HepG2 (cell line): ENCODE measurements at regions not wholly inside any gene's neighbourhood (a gene's known extent, or its start where the extent isn't known, plus 50 kb on each side); places are given as distances from the start of the nearest gene placed in this dataset.

ENCODE experiments used
- ATAC-seq: fragments of 200-7000 bp; cut with Tn5 transposase; 3 replicates; pipeline ENCODE4 v1.9.1; 2020; ENCODE audit warnings: mild to moderate bottlenecking, moderate library complexity
- BruUV-seq: library from RNA; stranded (reverse); fragments of 400-500 nt; replicated peaks from 2 replicates; lab custom pipeline; 2021; lab: Mats Ljungman, UMichigan
- CTCF ChIA-PET: fragments of 300-600 bp; formaldehyde crosslinking; extraction: SDS; loops from one replicate; lab custom pipeline; 2021; ENCODE audit warnings: low total read pairs, inconsistent platforms, low intra/inter-chr PET ratio; lab: Yijun Ruan, JAX
- POLR2A ChIA-PET: fragments of 350-600 bp; sonication (Branson Sonifier 250); formaldehyde crosslinking; loops from one replicate; lab custom pipeline; 2020; ENCODE audit warnings: antibody characterized with exemption, inconsistent platforms; lab: Yijun Ruan, JAX
- DNase-seq: peaks from one replicate; pipeline ENCODE4 v3.0.0-alpha.2; 2015; ENCODE audit warnings: low spot score
- FAIRE-seq: peaks from 3 replicates; lab custom pipeline; 2011; peaks lifted over from hg19 to GRCh38; lab: Jason Lieb, UNC
- H2AFZ ChIP-seq: one replicate; pipeline ENCODE4 v1.6.1; 2011; ENCODE audit warnings: low read length, inconsistent platforms
- H3K27ac ChIP-seq: fragments of 300-600 bp; 3 replicates; pipeline ENCODE4 v1.8.0; 2011; ENCODE audit warnings: mixed run types, mild to moderate bottlenecking, mixed read lengths, low read length, inconsistent platforms; ENCODE audit not compliant: insufficient read depth; ENCODE audit errors: extremely low read length
- H3K27me3 ChIP-seq, 2 experiments: fragments of 200-600 bp in 1 of 2; 2 replicates in 1 of 2; 3 replicates in 1 of 2; pipeline versions ENCODE4 v1.6.0 to v1.8.0; 2011; ENCODE audit warnings: low read length in 2 of 2, mild to moderate bottlenecking in 2 of 2, moderate library complexity in 2 of 2, inconsistent platforms in 1 of 2; ENCODE audit not compliant: insufficient read depth in 2 of 2, control insufficient read depth in 1 of 2
- H3K36me3 ChIP-seq, 2 experiments: fragments of 200-600 bp in 1 of 2; replicated peaks in 1 of 2; 2 replicates in 1 of 2; 3 replicates in 1 of 2; pipeline versions ENCODE4 v1.5.1 to v1.8.0; 2011; ENCODE audit warnings: low read length in 2 of 2, inconsistent platforms in 1 of 2; ENCODE audit not compliant: insufficient read depth in 2 of 2, control insufficient read depth in 1 of 2
- H3K4me1 ChIP-seq: 2 replicates; pipeline ENCODE4 v1.5.1; 2012; ENCODE audit warnings: low read length, inconsistent platforms; ENCODE audit not compliant: insufficient read depth
- H3K4me2 ChIP-seq: 2 replicates; pipeline ENCODE4 v1.6.0; 2011; ENCODE audit warnings: low read depth, low read length, inconsistent platforms
- H3K4me3 ChIP-seq, 3 experiments: fragments of 200-600 bp in 1 of 3; sonication (generic), shearing (Covaris generic) in 1 of 3; replicated peaks in 1 of 3; 2 replicates each; pipeline ENCODE4 v1.5.1; 2011 to 2016; ENCODE audit warnings: low read length in 3 of 3, inconsistent platforms in 2 of 3, low read depth in 2 of 3, mild to moderate bottlenecking in 2 of 3, control low read depth in 1 of 3, mixed read lengths in 1 of 3; ENCODE audit not compliant: insufficient read depth in 1 of 3
- H3K79me2 ChIP-seq: one replicate; pipeline ENCODE4 v1.6.1; 2011; ENCODE audit warnings: low read length, inconsistent platforms; ENCODE audit not compliant: insufficient read depth
- H3K9ac ChIP-seq: 2 replicates; pipeline ENCODE4 v1.6.0; 2011; ENCODE audit warnings: mild to moderate bottlenecking, low read depth, low read length, inconsistent platforms; ENCODE audit not compliant: insufficient read depth
- H3K9me3 ChIP-seq: 2 replicates; pipeline ENCODE4 v1.5.1; 2012; ENCODE audit warnings: mild to moderate bottlenecking, low read length
- H4K20me1 ChIP-seq: 2 replicates; pipeline ENCODE4 v1.6.0; 2011; ENCODE audit warnings: inconsistent platforms, mild to moderate bottlenecking, low read length, moderate library complexity; ENCODE audit not compliant: insufficient read depth
- CBX5 ChIP-seq: sonication (generic); formaldehyde crosslinking; IDR thresholded peaks from 2 replicates; pipeline ENCODE4 v1.4.0; 2020; ENCODE audit warnings: missing genetic modification reagents, borderline replicate concordance
- CCAR2 ChIP-seq: fragments of 200-400 bp; formaldehyde crosslinking; optimal IDR thresholded peaks from 2 replicates; pipeline ENCODE3; 2018; ENCODE audit warnings: low read depth, mild to moderate bottlenecking, low read length, moderate library complexity
- CCDC6 ChIP-seq: sonication (generic); formaldehyde crosslinking; IDR thresholded peaks from 2 replicates; pipeline ENCODE4 v1.8.1; 2022; ENCODE audit warnings: mild to moderate bottlenecking, missing genetic modification reagents, moderate library complexity
- CREBL2 ChIP-seq: sonication (generic); formaldehyde crosslinking; IDR thresholded peaks from 2 replicates; pipeline ENCODE4 v1.8.1; 2023; ENCODE audit warnings: missing genetic modification reagents, mild to moderate bottlenecking, borderline replicate concordance
- JUNB ChIP-seq: sonication (generic); formaldehyde crosslinking; IDR thresholded peaks from 2 replicates; pipeline ENCODE4 v1.8.0; 2022; ENCODE audit warnings: missing genetic modification reagents, mild to moderate bottlenecking, borderline replicate concordance
- KLF16 ChIP-seq, 2 experiments: sonication (generic) in 1 of 2; formaldehyde crosslinking in 1 of 2; IDR thresholded peaks; 2 replicates each; pipeline versions ENCODE4 v1.6.1 to v1.8.0; 2016 to 2023; ENCODE audit warnings: missing genetic modification reagents in 2 of 2, missing compliant biosample characterization in 1 of 2
- TCF7 ChIP-seq: sonication (generic); IDR thresholded peaks from 2 replicates; pipeline ENCODE4 v1.6.1; 2016; ENCODE audit warnings: antibody characterized with exemption, low read depth
- THAP11 ChIP-seq: IDR thresholded peaks from 2 replicates; pipeline ENCODE4 v1.6.1; 2016; ENCODE audit warnings: missing biosample characterization, missing genetic modification reagents
- ZBTB49 ChIP-seq: sonication (generic); formaldehyde crosslinking; IDR thresholded peaks from 2 replicates; pipeline ENCODE4 v1.4.0; 2020; ENCODE audit warnings: missing genetic modification reagents, borderline replicate concordance
- ZC3H4 ChIP-seq: sonication (generic); formaldehyde crosslinking; IDR thresholded peaks from 2 replicates; pipeline ENCODE4 v1.4.0; 2020; ENCODE audit warnings: missing genetic modification reagents, borderline replicate concordance
- ZNF546 ChIP-seq: sonication (generic); formaldehyde crosslinking; conservative IDR thresholded peaks from 2 replicates; pipeline ENCODE4 v1.8.1; 2023; ENCODE audit warnings: mild to moderate bottlenecking, missing genetic modification reagents
- ZNF674 ChIP-seq: sonication (generic); formaldehyde crosslinking; IDR thresholded peaks from 2 replicates; pipeline ENCODE4 v1.5.0; 2020; ENCODE audit warnings: low read depth, mild to moderate bottlenecking, missing genetic modification reagents
- ZNF75D ChIP-seq: sonication (generic); formaldehyde crosslinking; IDR thresholded peaks from 2 replicates; pipeline ENCODE4 v1.8.1; 2023; ENCODE audit warnings: missing genetic modification reagents, mild to moderate bottlenecking, borderline replicate concordance
- WGBS: methylation state at CpG from one replicate; pipeline ENCODE4 v1.1.6; 2017; ENCODE audit warnings: low lambda C conversion rate; 5-methylcytosine and 5-hydroxymethylcytosine counted together
- in situ Hi-C: cut with HindIII; loops from 2 replicates; pipeline ENCODE4 v1.10.0; 2017; ENCODE audit warnings: low pct_unique_long_range_greater_than_20kb; ENCODE audit not compliant: extremely low pct_ligation_motif_present
- intact Hi-C: fragments of 100-400 bp; cut with micrococcal nuclease; formaldehyde crosslinking; loops from one replicate; pipeline ENCODE4 v1.10.0; 2022; ENCODE audit not compliant: unreplicated experiment

DNA sequence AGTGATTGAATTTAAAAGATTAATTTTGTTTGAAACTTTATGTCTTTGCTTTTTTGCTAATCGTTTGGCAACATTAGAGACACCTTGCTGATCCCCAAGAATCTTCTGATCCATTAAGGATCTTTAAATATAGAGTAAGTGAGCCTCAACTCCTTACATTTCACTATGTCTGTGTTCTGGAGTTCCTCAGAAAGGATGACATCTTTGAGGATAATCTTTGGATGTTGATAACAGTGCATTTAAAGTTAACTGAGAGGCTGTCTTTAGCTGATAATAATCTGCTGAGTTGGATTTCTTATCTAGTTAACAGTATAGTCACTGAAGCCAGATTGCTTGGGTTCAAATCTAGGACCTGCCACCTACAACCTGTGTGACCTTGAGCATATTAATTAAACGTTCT is 221.6 kb upstream of the EMCN start (continued):
- TF ChIP-seq CREBL2 (CRISPR knock-in tag) (no peak), THAP11 (CRISPR knock-in tag) (no peak), ZNF75D (no peak), TCF7 (no peak), ZBTB49 (CRISPR knock-in tag) (no peak), JUNB (no peak), ZNF674 (CRISPR knock-in tag) (no peak), CCAR2 (no peak), ZNF546 (CRISPR knock-in tag) (no peak), CCDC6 (CRISPR knock-in tag) (no peak)

DNA sequence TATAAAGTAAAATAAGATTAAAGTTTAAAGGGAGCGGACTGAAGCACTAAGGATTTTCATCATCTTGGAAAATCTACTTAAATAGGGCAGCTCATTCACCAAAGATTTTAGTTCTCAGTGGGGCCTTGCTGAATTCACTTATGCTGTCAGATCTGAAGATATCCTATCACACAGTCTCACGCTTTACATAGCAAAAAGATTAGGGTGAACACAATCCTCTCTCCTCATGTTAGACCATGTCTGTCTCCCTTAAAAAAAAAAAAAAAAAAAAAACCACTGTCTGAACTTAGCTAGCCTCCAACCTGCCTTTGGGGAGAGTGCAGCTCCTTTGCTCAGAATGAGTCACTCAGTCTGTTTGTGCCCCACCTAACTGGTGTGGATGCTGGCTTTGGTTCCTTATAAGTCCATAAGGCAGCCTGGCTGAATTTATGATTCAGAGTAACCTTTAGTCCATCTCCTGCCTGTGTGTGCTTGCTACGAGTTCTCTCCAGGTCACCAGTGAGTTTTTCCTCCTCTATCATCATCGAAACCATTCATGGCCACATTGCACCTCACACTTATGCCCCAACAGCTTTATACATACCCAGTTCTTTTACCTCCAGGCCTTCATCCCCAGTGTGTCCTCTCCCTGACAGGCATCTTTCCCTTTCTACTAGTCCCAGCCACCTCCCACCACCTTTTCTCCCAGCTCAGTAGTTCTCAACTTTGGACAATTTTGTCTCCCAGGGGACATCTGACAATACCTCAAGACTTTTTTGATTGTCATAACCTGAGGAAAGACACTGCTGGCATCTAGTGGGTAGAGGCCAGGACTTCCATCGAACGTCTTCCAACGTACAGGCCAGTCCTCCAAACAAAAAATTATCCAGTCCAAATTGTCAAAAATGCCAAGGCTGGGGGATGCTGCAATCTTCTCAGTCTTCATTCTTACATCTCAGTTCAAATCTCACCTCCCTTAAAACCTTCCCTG is 220.7 kb upstream of the EMCN start:
- DNase-seq (no peak), FAIRE-seq (no peak), ATAC-seq (no peak)
- intact Hi-C loops (no loop called here), in situ Hi-C loops (no loop called here)
- Histone ChIP-seq H4K20me1 (no peaks in the 10 kb centered on the region), H3K36me3 (no peaks in the 10 kb centered on the region), H3K27me3 (no peaks in the 10 kb centered on the region), H3K9ac (no peak overlapping the region), H3K27ac (no peak overlapping the region), H3K4me1 (no peaks in the 10 kb centered on the region), H2AFZ (no peak overlapping the region), H3K9me3 (peaks cover 8% of the 10 kb centered on the region; the same call in 1 of the 2 replicates), H3K4me2 (no peak overlapping the region), H3K4me3 (no peak overlapping the region), H3K79me2 (no peaks in the 10 kb centered on the region)
- TF ChIP-seq CBX5 = no peak
- TF ChIP-seq KLF16 (CRISPR knock-in tag; IDR thresholded peaks at IDR 0.05) = no peak
- no peak for TF ChIP-seq ZC3H4
- BruUV-seq = no TSS peak
- ChIA-PET CTCF (no interaction called here), POLR2A (no interaction called here)
- 6% methylated on average over 7 of the region's 7 CpGs for WGBS
